Activated T-helper 1 cell treated with anti-CD3 and anti-CD28 coated beads, Interleukin-12 subunit alpha, Interleukin-12 subunit beta, Interleukin-2, Interleukin-4 antibody, amounts not matched to agents 30 ng/mL and 10 ng/mL and 1 ng/mL, durations not matched to agents 14 hours and 24 hours and 36 hours (primary cell): ENCODE measurements at regions not wholly inside any gene's neighbourhood (a gene's known extent, or its start where the extent isn't known, plus 50 kb on each side); places are given as distances from the start of the nearest gene placed in this dataset.

ENCODE experiments used
- DNase-seq: peaks from one replicate; pipeline ENCODE4 v3.0.0; 2021; ENCODE audit warnings: low spot score
- H3K27ac Mint-ChIP-seq: one replicate; pipeline ENCODE4 v1.8.0; 2021; ENCODE audit warnings: mild to moderate bottlenecking, mixed read lengths
- H3K27me3 Mint-ChIP-seq: one replicate; pipeline ENCODE4 v1.8.0; 2022; ENCODE audit warnings: mild to moderate bottlenecking, moderate library complexity, mixed read lengths; ENCODE audit not compliant: insufficient read depth
- H3K36me3 Mint-ChIP-seq: one replicate; pipeline ENCODE4 v1.8.0; 2021; ENCODE audit warnings: low read depth, mixed read lengths
- H3K4me1 Mint-ChIP-seq: one replicate; pipeline ENCODE4 v1.8.0; 2021; ENCODE audit warnings: low read depth, mixed read lengths
- H3K4me3 Mint-ChIP-seq: one replicate; pipeline ENCODE4 v1.8.0; 2021; ENCODE audit warnings: mild to moderate bottlenecking, moderate library complexity, mixed read lengths
- H3K9me3 Mint-ChIP-seq: one replicate; pipeline ENCODE4 v1.8.0; 2021; ENCODE audit warnings: mixed read lengths
- intact Hi-C: fragments of 100-400 bp; cut with micrococcal nuclease; formaldehyde crosslinking; loops from one replicate; pipeline ENCODE4 v1.15.1; 2024

- Mint-ChIP-seq H3K4me3 (no peak overlapping the region), H3K4me1 (no peaks in the 10 kb centered on the region), H3K27ac (no peak overlapping the region), H3K36me3 (no peaks in the 10 kb centered on the region), H3K9me3 (no peaks in the 10 kb centered on the region), H3K27me3 (peaks cover 5% of the 10 kb centered on the region)
- intact Hi-C loops: no loop called here
- DNase-seq: no peak
Observed at GRCh38 chr3:154783521-154783931, 296.6 kb upstream of the MME start.

DNA sequence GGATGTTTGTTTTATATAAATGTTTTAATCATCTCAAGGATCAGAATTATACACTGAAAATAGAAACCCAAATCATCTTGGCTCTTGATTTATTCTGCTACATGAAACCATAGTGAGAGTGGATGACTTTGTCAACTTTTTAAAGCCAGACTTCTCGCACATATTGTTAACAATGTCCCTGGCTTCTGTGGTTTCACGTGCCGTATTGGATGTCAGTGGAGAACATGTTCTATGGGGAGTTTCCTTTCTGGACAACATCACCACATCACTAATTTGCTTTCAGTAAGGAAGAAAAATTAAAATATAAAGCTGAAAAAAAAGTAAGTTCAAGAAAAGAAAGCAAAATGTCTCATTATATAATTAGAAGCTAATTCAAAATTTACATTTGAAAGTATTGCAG is 297.1 kb upstream of the MME start:
- DNase-seq: no peak
- Mint-ChIP-seq H3K4me1 (no peaks in the 10 kb centered on the region), H3K36me3 (no peaks in the 10 kb centered on the region), H3K27me3 (peaks cover 5% of the 10 kb centered on the region), H3K27ac (no peak overlapping the region), H3K9me3 (no peaks in the 10 kb centered on the region), H3K4me3 (no peak overlapping the region)
- intact Hi-C loops: no loop called here

DNA sequence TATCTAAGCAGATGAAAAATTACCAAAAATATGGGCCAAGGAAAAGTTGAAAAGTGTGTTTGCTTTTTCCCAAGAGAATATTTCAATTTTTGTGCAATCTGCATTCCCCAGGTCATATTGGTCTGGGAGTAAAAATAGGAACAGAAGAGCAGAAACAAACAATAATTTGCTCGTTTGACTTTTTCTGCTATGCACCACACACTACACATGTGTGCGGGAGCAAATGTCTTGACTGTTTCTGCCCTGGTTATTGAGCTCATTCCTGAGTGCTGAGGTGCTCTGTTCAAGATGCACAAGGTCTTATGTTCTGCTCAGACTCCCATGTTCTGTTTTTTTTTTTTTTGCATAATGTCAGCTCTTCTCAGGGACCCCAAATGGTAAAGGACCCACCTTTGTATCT is 298.0 kb upstream of the MME start:
- DNase-seq: no peak
- intact Hi-C loops: no loop called here
- H3K9me3 Mint-ChIP-seq: no peaks in the 10 kb centered on the region
- peaks cover 5% of the 10 kb centered on the region for H3K27me3 Mint-ChIP-seq
- H3K4me3 Mint-ChIP-seq: no peak overlapping the region
- H3K4me1 Mint-ChIP-seq: no peaks in the 10 kb centered on the region
- no peaks in the 10 kb centered on the region for H3K36me3 Mint-ChIP-seq
- no peak overlapping the region for H3K27ac Mint-ChIP-seq

- DNase-seq: no peak
- no peak overlapping the region for H3K4me3 Mint-ChIP-seq
- H3K4me1 Mint-ChIP-seq: no peaks in the 10 kb centered on the region
- no peak overlapping the region for H3K27ac Mint-ChIP-seq
- peaks cover 5% of the 10 kb centered on the region for H3K27me3 Mint-ChIP-seq
- intact Hi-C loops: no loop called here
- no peaks in the 10 kb centered on the region for H3K36me3 Mint-ChIP-seq
- no peaks in the 10 kb centered on the region for H3K9me3 Mint-ChIP-seq
Observed at GRCh38 chr3:154781595-154781994, 298.5 kb upstream of the MME start.

DNA sequence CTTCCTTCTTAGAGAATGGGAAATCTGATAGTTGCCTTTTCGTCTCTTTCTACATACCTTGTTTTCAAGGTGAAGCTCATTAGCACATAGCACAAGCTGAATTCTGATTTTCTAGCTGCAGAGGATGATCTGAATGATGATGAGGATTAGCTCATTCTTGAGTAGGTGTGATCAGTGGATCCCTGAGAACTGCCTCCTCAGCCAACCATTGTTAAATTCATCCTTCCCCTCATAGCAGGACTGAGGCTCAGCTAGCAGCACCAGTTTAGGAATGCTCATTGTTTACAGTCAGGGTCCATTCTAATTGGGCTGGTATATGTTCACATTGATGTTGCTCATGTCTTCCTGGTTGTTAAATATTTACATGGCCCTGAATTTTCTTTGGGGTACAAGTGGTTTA is 299.9 kb upstream of the MME start:
- no peak for DNase-seq
- no peaks in the 10 kb centered on the region for H3K4me1 Mint-ChIP-seq
- no peak overlapping the region for H3K4me3 Mint-ChIP-seq
- H3K27ac Mint-ChIP-seq: no peak overlapping the region
- peaks cover 5% of the 10 kb centered on the region for H3K27me3 Mint-ChIP-seq
- H3K9me3 Mint-ChIP-seq: no peaks in the 10 kb centered on the region
- H3K36me3 Mint-ChIP-seq: no peaks in the 10 kb centered on the region
- intact Hi-C loops: no loop called here

DNA sequence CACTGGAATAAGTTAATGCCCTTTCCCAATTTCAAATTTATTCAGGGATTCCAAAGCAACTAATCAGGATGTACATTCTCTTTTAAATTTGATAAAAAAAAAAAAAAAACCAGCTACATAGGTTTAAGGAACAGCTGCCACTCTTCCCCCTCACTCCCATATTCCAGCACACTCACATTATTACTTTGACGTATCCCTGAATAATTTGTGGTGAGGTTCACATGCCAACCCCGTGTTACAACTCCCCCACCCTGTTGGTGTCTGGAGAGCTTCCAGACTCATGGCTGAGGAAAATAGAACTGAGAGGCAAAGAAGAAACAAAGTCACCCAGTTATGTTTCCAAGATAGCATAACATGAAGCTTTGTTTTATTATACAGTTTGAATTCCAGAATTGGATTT is 300.5 kb upstream of the MME start:
- Mint-ChIP-seq H3K4me3 (no peak overlapping the region), H3K27ac (no peak overlapping the region), H3K27me3 (peaks cover 5% of the 10 kb centered on the region), H3K4me1 (no peaks in the 10 kb centered on the region), H3K9me3 (no peaks in the 10 kb centered on the region), H3K36me3 (no peaks in the 10 kb centered on the region)
- intact Hi-C loops: no loop called here
- DNase-seq: no peak

DNA sequence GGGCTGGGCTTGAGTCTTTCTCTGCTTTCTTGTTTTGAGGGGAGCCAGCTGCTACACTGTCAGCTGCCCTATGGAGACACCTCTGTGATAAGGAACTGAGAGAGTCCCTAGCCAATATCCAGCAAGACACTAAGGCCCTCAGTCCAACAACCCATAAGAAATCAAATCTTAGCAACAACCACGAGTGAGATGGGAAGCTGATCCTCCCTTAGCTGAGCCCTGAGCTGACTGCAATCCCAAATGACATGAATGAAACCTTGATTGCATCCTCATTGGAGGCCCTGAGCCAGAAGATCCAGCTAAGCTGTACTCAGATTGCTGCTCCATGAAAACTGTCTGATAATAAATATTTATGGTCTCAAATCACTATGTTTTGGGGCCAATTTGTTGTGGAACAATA is 302.1 kb upstream of the MME start:
- intact Hi-C loops: no loop called here
- Mint-ChIP-seq H3K27me3 (peaks cover 5% of the 10 kb centered on the region), H3K27ac (no peak overlapping the region), H3K4me1 (no peaks in the 10 kb centered on the region), H3K36me3 (no peaks in the 10 kb centered on the region), H3K9me3 (no peaks in the 10 kb centered on the region), H3K4me3 (no peak overlapping the region)
- DNase-seq: no peak

GRCh38 chr3:154776549-154777225 is 303.4 kb upstream of the MME start:
- Mint-ChIP-seq H3K27ac (no peak overlapping the region), H3K27me3 (no peaks in the 10 kb centered on the region), H3K9me3 (no peaks in the 10 kb centered on the region), H3K4me1 (no peaks in the 10 kb centered on the region), H3K36me3 (no peaks in the 10 kb centered on the region), H3K4me3 (no peak overlapping the region)
- no peak for DNase-seq
- intact Hi-C loops: no loop called here

GRCh38 chr3:154775821-154776548 is 304.1 kb upstream of the MME start:
- intact Hi-C loops: no loop called here
- H3K9me3 Mint-ChIP-seq: no peaks in the 10 kb centered on the region

DNA sequence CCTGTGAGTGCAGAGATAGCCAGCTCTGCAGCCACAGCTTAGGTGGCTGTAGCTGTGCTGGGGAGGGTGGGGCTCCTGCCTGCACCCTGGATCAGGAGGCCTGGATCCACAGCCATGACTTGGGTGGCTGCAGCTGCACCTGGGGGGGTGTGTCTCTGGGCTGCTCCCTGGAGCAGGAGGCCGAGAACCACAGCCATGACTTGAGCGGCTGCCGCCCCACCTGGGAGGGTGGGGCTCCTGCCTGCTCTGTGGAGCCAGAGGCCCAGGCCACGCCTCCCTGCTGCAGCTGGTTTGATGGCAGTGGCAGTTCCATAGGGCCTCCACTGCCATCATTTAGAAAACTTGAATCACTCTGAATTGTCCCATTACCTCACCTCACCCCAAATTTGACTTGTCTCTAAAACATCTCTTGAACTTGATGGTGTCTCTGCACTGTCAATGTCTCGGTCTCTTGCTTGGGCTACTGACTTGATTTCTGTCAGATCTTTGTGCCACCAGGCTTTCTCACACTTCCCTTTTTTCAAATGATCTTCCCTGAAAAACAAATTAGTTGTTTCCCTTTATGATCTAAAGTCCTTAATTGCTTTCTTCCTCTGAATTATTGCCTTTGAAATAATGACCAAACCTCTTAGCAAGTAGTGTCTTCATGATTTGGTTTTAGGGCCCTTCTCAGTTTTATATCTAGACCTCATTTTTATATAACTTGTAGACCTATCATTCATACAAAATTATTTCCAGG is 313.2 kb upstream of the MME start:
- Mint-ChIP-seq H3K4me3 (no peak overlapping the region), H3K27me3 (peaks cover 1% of the 10 kb centered on the region), H3K27ac (no peak overlapping the region), H3K9me3 (no peaks in the 10 kb centered on the region), H3K4me1 (no peaks in the 10 kb centered on the region), H3K36me3 (no peaks in the 10 kb centered on the region)
- DNase-seq: no peak
- intact Hi-C loops: no loop called here

More at GRCh38 chr3:154775821-154776548, 304.1 kb upstream of the MME start:
- no peak overlapping the region for H3K27ac Mint-ChIP-seq
- no peak overlapping the region for H3K4me3 Mint-ChIP-seq
- H3K4me1 Mint-ChIP-seq: no peaks in the 10 kb centered on the region
- no peaks in the 10 kb centered on the region for H3K36me3 Mint-ChIP-seq
- no peaks in the 10 kb centered on the region for H3K27me3 Mint-ChIP-seq
- no peak for DNase-seq

GRCh38 chr3:154764856-154765640 is 315.1 kb upstream of the MME start:
- H3K27ac Mint-ChIP-seq: no peak overlapping the region
- intact Hi-C loops: no loop called here
- H3K27me3 Mint-ChIP-seq: peaks cover 1% of the 10 kb centered on the region
- no peaks in the 10 kb centered on the region for H3K4me1 Mint-ChIP-seq
- H3K9me3 Mint-ChIP-seq: no peaks in the 10 kb centered on the region
- DNase-seq: no peak
- no peaks in the 10 kb centered on the region for H3K36me3 Mint-ChIP-seq
- H3K4me3 Mint-ChIP-seq: no peak overlapping the region

DNA sequence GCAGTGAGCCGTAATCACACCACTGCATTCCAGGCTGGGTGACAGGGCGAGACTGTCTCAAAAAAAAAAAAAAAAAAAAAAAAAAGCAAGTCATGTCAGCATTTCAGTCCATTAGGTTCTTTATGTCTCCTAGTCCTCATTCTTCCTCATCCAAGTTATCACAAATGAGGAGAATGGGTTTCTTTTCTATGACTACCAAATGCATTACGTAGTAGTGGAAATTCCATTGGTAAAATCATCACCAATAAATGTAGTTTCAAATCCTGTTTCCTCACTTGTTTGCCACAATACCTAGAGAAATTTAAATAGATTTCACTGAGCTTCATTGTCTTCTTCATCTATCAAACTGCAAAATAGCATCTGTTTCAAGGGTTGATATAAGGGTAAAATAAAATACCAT is 317.6 kb upstream of the MME start:
- Mint-ChIP-seq H3K4me1 (no peaks in the 10 kb centered on the region), H3K9me3 (no peaks in the 10 kb centered on the region)
- intact Hi-C loops: no loop called here

More for the DNA sequence above, 317.6 kb upstream of the MME start:
- Mint-ChIP-seq H3K27ac (no peak overlapping the region), H3K36me3 (no peaks in the 10 kb centered on the region), H3K27me3 (peaks cover 1% of the 10 kb centered on the region), H3K4me3 (no peak overlapping the region)
- DNase-seq: no peak
